Neural crest cell (in vitro differentiated cells): ENCODE measurements at regions not wholly inside any gene's neighbourhood (a gene's known extent, or its start where the extent isn't known, plus 50 kb on each side); places are given as distances from the start of the nearest gene placed in this dataset.
"Not testable (repeated sequence)": the region's sequence is repeated elsewhere in the genome, so short reads cannot be mapped to it uniquely, and the experiment has no call there.

Source experiments
- DNase-seq: peaks from one replicate; pipeline ENCODE4 v3.0.0; 2021; ENCODE audit warnings: low read depth, mixed read lengths, low spot score
- H3K27ac Mint-ChIP-seq: one replicate; pipeline ENCODE4 v1.8.0; 2021; ENCODE audit warnings: mild to moderate bottlenecking, mixed read lengths; ENCODE audit not compliant: unreplicated experiment
- H3K27me3 Mint-ChIP-seq: 2 replicates; pipeline ENCODE4 v1.8.0; 2021; ENCODE audit warnings: low read depth, mild to moderate bottlenecking, mixed read lengths
- H3K36me3 Mint-ChIP-seq: 2 replicates; pipeline ENCODE4 v1.8.0; 2021; ENCODE audit warnings: low read depth, mild to moderate bottlenecking, mixed read lengths
- H3K4me1 Mint-ChIP-seq: 2 replicates; pipeline ENCODE4 v1.8.0; 2021; ENCODE audit warnings: mixed read lengths
- H3K4me3 Mint-ChIP-seq: one replicate; pipeline ENCODE4 v1.8.0; 2021; ENCODE audit warnings: mild to moderate bottlenecking, mixed read lengths
- H3K9me3 Mint-ChIP-seq: 2 replicates; pipeline ENCODE4 v1.8.0; 2021; ENCODE audit warnings: mixed read lengths
- TF ChIP-seq, protein P1 (sequence below): fragments of 200-600 bp; sonication (generic); conservative IDR thresholded peaks from 2 replicates; pipeline ENCODE4 v1.5.0; 2021; ENCODE audit warnings: antibody characterized with exemption, mild to moderate bottlenecking

DNA sequence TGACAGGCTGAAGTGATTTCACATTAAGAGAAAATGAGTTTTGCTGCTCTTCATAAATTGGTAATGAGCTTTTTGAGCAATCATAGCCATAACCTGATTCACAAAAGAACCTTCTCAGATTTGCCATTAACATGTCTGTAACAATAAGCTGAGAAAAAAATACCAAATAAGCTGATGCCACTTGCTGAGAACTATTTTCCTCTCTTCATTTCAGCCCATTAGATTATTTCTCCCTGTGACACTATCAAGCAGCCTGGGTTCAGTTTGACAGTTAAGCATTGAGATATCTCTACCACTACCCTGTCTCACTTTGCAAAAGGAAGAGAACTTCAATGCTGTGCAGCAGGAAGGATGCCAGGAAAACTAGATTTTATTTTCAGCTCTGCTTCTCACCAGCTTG, 673.9 kb downstream of the TRIB2 start:
- no peaks in the 10 kb centered on the region for H3K9me3 Mint-ChIP-seq

DNA sequence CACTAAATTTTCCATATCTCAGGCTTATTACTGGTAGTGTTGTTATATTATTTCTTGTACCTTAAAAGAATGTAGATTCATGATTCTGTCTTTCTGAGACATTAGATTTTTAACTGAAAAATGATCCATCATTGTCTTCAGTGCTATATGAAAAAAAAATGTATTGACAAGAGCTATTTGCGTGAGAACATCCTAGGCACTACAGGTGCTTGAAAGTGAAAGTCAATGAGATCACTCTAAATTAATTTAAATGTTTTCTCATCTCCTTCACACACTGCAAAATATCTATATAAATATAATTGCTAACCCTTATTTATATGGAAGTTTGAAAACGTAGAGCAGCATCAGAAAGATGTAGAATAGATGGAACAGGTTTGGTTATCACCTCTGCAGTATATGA, 684.6 kb downstream of the TRIB2 start:
- no peak for DNase-seq
- Mint-ChIP-seq H3K9me3 (no peaks in the 10 kb centered on the region), H3K27me3 (peaks cover 16% of the 10 kb centered on the region), H3K36me3 (no peaks in the 10 kb centered on the region), H3K4me3 (no peak overlapping the region), H3K4me1 (no peaks in the 10 kb centered on the region), H3K27ac (no peak overlapping the region)
- TF ChIP-seq, protein P1, sequence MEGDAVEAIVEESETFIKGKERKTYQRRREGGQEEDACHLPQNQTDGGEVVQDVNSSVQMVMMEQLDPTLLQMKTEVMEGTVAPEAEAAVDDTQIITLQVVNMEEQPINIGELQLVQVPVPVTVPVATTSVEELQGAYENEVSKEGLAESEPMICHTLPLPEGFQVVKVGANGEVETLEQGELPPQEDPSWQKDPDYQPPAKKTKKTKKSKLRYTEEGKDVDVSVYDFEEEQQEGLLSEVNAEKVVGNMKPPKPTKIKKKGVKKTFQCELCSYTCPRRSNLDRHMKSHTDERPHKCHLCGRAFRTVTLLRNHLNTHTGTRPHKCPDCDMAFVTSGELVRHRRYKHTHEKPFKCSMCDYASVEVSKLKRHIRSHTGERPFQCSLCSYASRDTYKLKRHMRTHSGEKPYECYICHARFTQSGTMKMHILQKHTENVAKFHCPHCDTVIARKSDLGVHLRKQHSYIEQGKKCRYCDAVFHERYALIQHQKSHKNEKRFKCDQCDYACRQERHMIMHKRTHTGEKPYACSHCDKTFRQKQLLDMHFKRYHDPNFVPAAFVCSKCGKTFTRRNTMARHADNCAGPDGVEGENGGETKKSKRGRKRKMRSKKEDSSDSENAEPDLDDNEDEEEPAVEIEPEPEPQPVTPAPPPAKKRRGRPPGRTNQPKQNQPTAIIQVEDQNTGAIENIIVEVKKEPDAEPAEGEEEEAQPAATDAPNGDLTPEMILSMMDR: no peak

More for the DNA sequence above, 673.9 kb downstream of the TRIB2 start:
- TF ChIP-seq, protein P1: no peak
- no peaks in the 10 kb centered on the region for H3K4me1 Mint-ChIP-seq
- H3K27ac Mint-ChIP-seq: no peak overlapping the region
- no peak overlapping the region for H3K4me3 Mint-ChIP-seq
- H3K27me3 Mint-ChIP-seq: peaks cover 3% of the 10 kb centered on the region
- H3K36me3 Mint-ChIP-seq: no peaks in the 10 kb centered on the region
- DNase-seq: no peak

DNA sequence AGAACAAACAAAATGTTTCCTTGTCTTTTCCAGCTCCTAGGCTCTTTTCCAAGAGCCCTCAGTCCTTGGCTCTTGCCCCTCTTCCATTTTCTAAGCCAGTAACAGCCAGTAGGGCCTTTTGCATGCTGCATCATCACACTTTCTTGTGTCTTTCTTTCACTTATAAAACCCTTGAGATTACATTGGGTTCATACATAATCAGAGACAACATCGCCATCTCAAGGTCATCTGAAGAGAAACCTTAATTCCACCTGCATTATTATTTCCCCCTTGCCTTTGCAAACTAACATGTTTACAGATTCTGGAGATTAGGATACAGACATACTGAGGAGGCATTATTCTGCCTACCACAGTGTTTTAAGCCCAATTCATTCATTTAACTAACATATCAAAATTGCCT, 697.3 kb downstream of the TRIB2 start:
- Mint-ChIP-seq H3K27ac (no peak overlapping the region), H3K36me3 (no peaks in the 10 kb centered on the region), H3K4me1 (no peaks in the 10 kb centered on the region), H3K27me3 (no peaks in the 10 kb centered on the region), H3K9me3 (peaks cover 9% of the 10 kb centered on the region), H3K4me3 (no peak overlapping the region)
- DNase-seq: no peak
- TF ChIP-seq, protein P1: no peak

- no peak for DNase-seq
- Mint-ChIP-seq H3K4me1 (no peaks in the 10 kb centered on the region), H3K4me3 (no peak overlapping the region), H3K9me3 (peaks cover 9% of the 10 kb centered on the region), H3K27me3 (no peaks in the 10 kb centered on the region), H3K27ac (no peak overlapping the region), H3K36me3 (no peaks in the 10 kb centered on the region)
- TF ChIP-seq, protein P1: no peak
Measured at GRCh38 chr2:13414897-13415296, 698.2 kb downstream of the TRIB2 start.

DNA sequence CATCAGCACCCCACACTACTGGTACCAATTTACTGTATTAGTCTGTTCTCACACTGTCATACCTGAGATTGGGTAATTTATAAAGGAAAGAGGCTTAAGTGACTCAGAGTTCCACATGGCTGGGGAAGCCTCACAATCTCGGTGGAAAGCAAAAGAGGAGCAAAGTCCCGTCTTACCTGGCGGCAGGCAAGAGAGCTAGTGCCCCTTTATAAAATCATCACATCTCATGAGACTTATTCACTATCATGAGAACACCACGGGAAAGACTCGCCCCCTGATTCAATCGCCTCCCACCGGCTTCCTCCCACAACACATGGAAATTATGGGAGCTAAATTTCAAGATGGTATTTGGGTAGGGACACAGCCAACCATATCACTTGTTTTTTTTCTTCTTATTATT, 717.2 kb downstream of the TRIB2 start:
- H3K4me1 Mint-ChIP-seq: no peaks in the 10 kb centered on the region
- H3K27ac Mint-ChIP-seq: no peak overlapping the region
- TF ChIP-seq, protein P1: no peak
- H3K4me3 Mint-ChIP-seq: no peak overlapping the region
- H3K27me3 Mint-ChIP-seq: no peaks in the 10 kb centered on the region
- peaks cover 4% of the 10 kb centered on the region for H3K9me3 Mint-ChIP-seq
- H3K36me3 Mint-ChIP-seq: no peaks in the 10 kb centered on the region
- no peak for DNase-seq

GRCh38 chr2:13443554-13444261, 727.0 kb downstream of the TRIB2 start:
- H3K36me3 Mint-ChIP-seq, H3K27me3 Mint-ChIP-seq, DNase-seq, H3K4me1 Mint-ChIP-seq, H3K27ac Mint-ChIP-seq, H3K4me3 Mint-ChIP-seq, H3K9me3 Mint-ChIP-seq: not testable (repeated sequence)
